ENCODE measurements at regions not wholly inside any gene's neighbourhood (a gene's known extent, or its start where the extent isn't known, plus 50 kb on each side); places are given as distances from the start of the nearest gene placed in this dataset.
"Not testable (repeated sequence)": the region's sequence is repeated elsewhere in the genome, so short reads cannot be mapped to it uniquely, and the experiment has no call there.

GRCh38 chr7:32789266-32789665 lies 102.3 kb downstream of the KBTBD2 start:
- not testable (repeated sequence) for H3K27ac ChIP-seq; H3K4me3 ChIP-seq; ATAC-seq (ENCODE audit: insufficient number of reproducible peaks, low FRiP score, low read depth); H3K9me3 ChIP-seq; H3K4me1 ChIP-seq (ENCODE audit: control insufficient read depth in 1 of 2, low read depth in 2 of 2); DNase-seq (ENCODE audit: low spot score); H3K27me3 ChIP-seq (replicated peaks; ENCODE audit: insufficient read depth); H3K36me3 ChIP-seq

DNA sequence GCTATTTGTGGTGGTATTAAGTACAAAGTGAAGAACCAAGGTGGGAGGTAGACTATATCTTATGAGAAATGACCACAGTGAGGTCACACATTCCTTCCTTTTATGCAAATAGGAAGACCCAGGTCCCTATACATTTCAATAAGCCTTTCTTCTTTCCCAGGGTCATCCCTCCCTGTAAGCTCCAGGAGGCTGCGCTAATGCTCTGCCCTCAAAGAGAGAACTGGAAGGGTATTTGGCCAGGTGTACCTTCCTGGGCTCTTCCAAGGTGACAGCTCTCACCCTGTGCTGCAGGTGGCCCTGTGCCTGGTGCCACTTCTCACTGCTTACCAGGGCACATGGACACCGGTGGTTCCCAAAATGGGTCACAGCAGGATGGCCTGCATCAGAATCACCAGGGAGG lies 103.4 kb downstream of the KBTBD2 start:
- not testable (repeated sequence) for DNase-seq (ENCODE audit: low spot score); ATAC-seq (ENCODE audit: insufficient number of reproducible peaks, low FRiP score, low read depth); H3K9me3 ChIP-seq; H3K36me3 ChIP-seq; H3K27me3 ChIP-seq (replicated peaks; ENCODE audit: insufficient read depth); H3K27ac ChIP-seq; H3K4me1 ChIP-seq (ENCODE audit: control insufficient read depth in 1 of 2, low read depth in 2 of 2); H3K4me3 ChIP-seq

GRCh38 chr7:32785365-32785944 lies 106.1 kb downstream of the KBTBD2 start:
- DNase-seq (ENCODE audit: low spot score); H3K4me3 ChIP-seq: not testable (repeated sequence)

DNA sequence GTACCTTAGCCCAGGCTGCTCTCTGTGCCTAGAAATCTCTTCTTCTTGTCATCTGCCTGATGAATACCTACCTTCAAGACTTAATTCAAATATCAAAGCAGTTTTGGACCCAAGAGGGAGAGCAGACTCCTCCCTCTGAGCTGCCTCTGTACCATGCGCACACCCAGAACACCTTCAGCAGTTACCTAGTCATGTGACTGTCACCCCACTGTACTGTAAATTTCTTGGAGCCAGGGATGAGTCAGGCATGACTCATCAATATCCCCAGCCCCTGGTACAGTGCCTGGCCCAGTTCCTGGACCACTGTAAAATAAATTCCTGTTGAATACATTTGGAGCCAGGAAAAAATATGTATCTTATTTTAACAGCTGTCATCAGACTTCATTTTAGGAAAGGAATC lies 111.7 kb downstream of the KBTBD2 start:
- ATAC-seq (ENCODE audit: insufficient number of reproducible peaks, low FRiP score, low read depth); H3K4me1 ChIP-seq (ENCODE audit: control insufficient read depth in 1 of 2, low read depth in 2 of 2); H3K4me3 ChIP-seq; H3K27me3 ChIP-seq (replicated peaks; ENCODE audit: insufficient read depth); H3K9me3 ChIP-seq; H3K36me3 ChIP-seq; DNase-seq (ENCODE audit: low spot score); H3K27ac ChIP-seq: not testable (repeated sequence)

More at GRCh38 chr7:32785365-32785944, 106.1 kb downstream of the KBTBD2 start:
- not testable (repeated sequence) for H3K36me3 ChIP-seq; ATAC-seq (ENCODE audit: insufficient number of reproducible peaks, low FRiP score, low read depth); H3K27me3 ChIP-seq (replicated peaks; ENCODE audit: insufficient read depth); H3K9me3 ChIP-seq; H3K4me1 ChIP-seq (ENCODE audit: control insufficient read depth in 1 of 2, low read depth in 2 of 2); H3K27ac ChIP-seq

DNA sequence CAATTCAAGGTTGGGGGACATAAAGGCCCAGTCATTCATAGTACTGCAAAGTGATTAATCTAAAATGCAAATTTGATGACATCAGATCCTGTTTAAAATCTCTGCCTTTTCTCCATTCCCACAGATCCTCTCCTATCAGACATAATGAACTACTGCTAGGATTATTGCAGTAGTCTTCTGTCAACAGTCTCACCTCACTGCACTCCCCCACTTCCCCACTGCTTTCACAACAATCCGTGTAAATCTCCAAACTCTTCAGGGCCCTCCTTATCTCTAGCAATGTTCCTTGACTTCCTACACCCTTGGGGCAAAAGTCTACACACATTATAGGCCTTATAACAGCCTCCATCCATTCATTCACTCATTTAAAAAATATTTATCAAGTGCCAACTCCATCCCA lies 112.4 kb downstream of the KBTBD2 start:
- Histone ChIP-seq H3K4me3 (no peak overlapping the region), H3K9me3 (no peaks in the 10 kb centered on the region), H3K4me1 (ENCODE audit: control insufficient read depth in 1 of 2, low read depth in 2 of 2) (no peaks in the 10 kb centered on the region), H3K36me3 (no peaks in the 10 kb centered on the region), H3K27me3 (replicated peaks; ENCODE audit: insufficient read depth) (no peaks in the 10 kb centered on the region), H3K27ac (no peak overlapping the region)
- ATAC-seq (ENCODE audit: insufficient number of reproducible peaks, low FRiP score, low read depth) (no peak), DNase-seq (ENCODE audit: low spot score) (no peak)
- TF ChIP-seq, protein P1, sequence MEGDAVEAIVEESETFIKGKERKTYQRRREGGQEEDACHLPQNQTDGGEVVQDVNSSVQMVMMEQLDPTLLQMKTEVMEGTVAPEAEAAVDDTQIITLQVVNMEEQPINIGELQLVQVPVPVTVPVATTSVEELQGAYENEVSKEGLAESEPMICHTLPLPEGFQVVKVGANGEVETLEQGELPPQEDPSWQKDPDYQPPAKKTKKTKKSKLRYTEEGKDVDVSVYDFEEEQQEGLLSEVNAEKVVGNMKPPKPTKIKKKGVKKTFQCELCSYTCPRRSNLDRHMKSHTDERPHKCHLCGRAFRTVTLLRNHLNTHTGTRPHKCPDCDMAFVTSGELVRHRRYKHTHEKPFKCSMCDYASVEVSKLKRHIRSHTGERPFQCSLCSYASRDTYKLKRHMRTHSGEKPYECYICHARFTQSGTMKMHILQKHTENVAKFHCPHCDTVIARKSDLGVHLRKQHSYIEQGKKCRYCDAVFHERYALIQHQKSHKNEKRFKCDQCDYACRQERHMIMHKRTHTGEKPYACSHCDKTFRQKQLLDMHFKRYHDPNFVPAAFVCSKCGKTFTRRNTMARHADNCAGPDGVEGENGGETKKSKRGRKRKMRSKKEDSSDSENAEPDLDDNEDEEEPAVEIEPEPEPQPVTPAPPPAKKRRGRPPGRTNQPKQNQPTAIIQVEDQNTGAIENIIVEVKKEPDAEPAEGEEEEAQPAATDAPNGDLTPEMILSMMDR (IDR thresholded peaks at IDR 0.05): no peak

GRCh38 chr7:32777041-32777666 lies 114.4 kb downstream of the KBTBD2 start:
- not testable (repeated sequence) for H3K36me3 ChIP-seq; ATAC-seq (ENCODE audit: insufficient number of reproducible peaks, low FRiP score, low read depth); H3K9me3 ChIP-seq; DNase-seq (ENCODE audit: low spot score); H3K27me3 ChIP-seq (replicated peaks; ENCODE audit: insufficient read depth); H3K27ac ChIP-seq; H3K4me1 ChIP-seq (ENCODE audit: control insufficient read depth in 1 of 2, low read depth in 2 of 2); H3K4me3 ChIP-seq

GRCh38 chr7:32776318-32776717 lies 115.2 kb downstream of the KBTBD2 start:
- H3K4me1 ChIP-seq (ENCODE audit: control insufficient read depth in 1 of 2, low read depth in 2 of 2): not testable (repeated sequence)

GRCh38 chr7:32775809-32776208 lies 115.8 kb downstream of the KBTBD2 start:
- not testable (repeated sequence) for H3K27me3 ChIP-seq (replicated peaks; ENCODE audit: insufficient read depth); ATAC-seq (ENCODE audit: insufficient number of reproducible peaks, low FRiP score, low read depth); H3K4me1 ChIP-seq (ENCODE audit: control insufficient read depth in 1 of 2, low read depth in 2 of 2); DNase-seq (ENCODE audit: low spot score); H3K9me3 ChIP-seq; H3K36me3 ChIP-seq; H3K4me3 ChIP-seq; H3K27ac ChIP-seq

More at GRCh38 chr7:32776318-32776717, 115.2 kb downstream of the KBTBD2 start:
- H3K9me3 ChIP-seq; H3K27me3 ChIP-seq (replicated peaks; ENCODE audit: insufficient read depth); ATAC-seq (ENCODE audit: insufficient number of reproducible peaks, low FRiP score, low read depth); H3K27ac ChIP-seq; H3K36me3 ChIP-seq; DNase-seq (ENCODE audit: low spot score); H3K4me3 ChIP-seq: not testable (repeated sequence)

Data from thoracic aorta (tissue), 2 donors.